ENCODE measurements at regions not wholly inside any gene's neighbourhood (a gene's known extent, or its start where the extent isn't known, plus 50 kb on each side); places are given as distances from the start of the nearest gene placed in this dataset.

- TF ChIP-seq CTCF (IDR thresholded peaks at IDR 0.05) (no peak), POLR2A (IDR thresholded peaks at IDR 0.05) (no peak), EP300 (IDR thresholded peaks at IDR 0.05) (no peak), POLR2AphosphoS5 (IDR thresholded peaks at IDR 0.05) (no peak)
Measured at GRCh38 chr20:11790046-11790445, 127.6 kb upstream of the BTBD3 start.

Measured in sigmoid colon (tissue), 4 donors.